ENCODE measurements at regions not wholly inside any gene's neighbourhood (a gene's known extent, or its start where the extent isn't known, plus 50 kb on each side); places are given as distances from the start of the nearest gene placed in this dataset.

DNA sequence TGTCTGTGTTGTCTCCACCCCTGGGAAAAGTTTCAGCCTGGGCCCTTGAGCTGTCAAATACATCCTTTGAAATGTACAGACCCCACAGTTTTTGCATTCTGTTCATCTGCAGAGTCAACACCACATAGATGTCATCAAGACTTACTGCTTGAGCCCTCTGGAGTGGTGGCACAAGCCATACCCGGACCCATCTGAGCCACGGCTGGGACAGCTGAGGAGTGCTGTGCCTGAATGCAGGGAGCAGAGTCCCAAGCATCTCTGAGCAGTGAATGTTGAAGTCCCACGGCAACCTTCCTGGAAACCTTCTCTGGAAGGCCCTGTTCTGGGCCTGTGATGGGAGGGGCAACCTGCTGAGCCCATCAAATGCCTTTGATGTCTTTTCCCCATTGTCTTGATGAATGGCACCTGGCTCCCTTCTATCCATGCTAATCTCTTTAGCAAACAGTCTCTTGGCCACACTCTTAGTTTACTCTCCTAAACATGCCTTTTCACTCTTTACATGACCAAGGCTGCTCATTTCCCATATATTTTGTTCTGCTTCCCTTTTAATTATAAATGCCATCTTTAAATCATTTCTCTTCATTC lies 92.5 kb downstream of the ATPSCKMT start:
- DNase-seq (ENCODE audit: low read depth, low spot score) (no peak), FAIRE-seq (no peak)
- H3K4me1 ChIP-seq (ENCODE audit: control insufficient read depth, extremely low read depth, insufficient read depth, low read length), result no peaks in the 10 kb centered on the region
- no peak overlapping the region for H2AFZ ChIP-seq (ENCODE audit: control insufficient read depth, low read length)
- H3K27ac ChIP-seq (ENCODE audit: control insufficient read depth, insufficient read depth, low read length), result no peak overlapping the region
- no peaks in the 10 kb centered on the region for H3K9me3 ChIP-seq (ENCODE audit: control insufficient read depth, low read depth, low read length)
- no peak overlapping the region for H3K4me2 ChIP-seq (ENCODE audit: control insufficient read depth, extremely low read depth, insufficient read depth, low read depth, low read length)
- no peaks in the 10 kb centered on the region for H3K36me3 ChIP-seq (ENCODE audit: control insufficient read depth in 2 of 2, extremely low read depth in 1 of 2, insufficient read depth in 2 of 2, low read length in 2 of 2)
- dilution Hi-C loops (cut with MboI; ENCODE audit: extremely low pct_ligation_motif_present, low sequenced_read_pairs), result no loop called here
- no peak overlapping the region for H3K4me3 ChIP-seq (ENCODE audit: control insufficient read depth in 2 of 3, extremely low read depth in 1 of 3, insufficient read depth in 2 of 3, low read depth in 1 of 3, low read length in 3 of 3)
- TF ChIP-seq, protein P1, sequence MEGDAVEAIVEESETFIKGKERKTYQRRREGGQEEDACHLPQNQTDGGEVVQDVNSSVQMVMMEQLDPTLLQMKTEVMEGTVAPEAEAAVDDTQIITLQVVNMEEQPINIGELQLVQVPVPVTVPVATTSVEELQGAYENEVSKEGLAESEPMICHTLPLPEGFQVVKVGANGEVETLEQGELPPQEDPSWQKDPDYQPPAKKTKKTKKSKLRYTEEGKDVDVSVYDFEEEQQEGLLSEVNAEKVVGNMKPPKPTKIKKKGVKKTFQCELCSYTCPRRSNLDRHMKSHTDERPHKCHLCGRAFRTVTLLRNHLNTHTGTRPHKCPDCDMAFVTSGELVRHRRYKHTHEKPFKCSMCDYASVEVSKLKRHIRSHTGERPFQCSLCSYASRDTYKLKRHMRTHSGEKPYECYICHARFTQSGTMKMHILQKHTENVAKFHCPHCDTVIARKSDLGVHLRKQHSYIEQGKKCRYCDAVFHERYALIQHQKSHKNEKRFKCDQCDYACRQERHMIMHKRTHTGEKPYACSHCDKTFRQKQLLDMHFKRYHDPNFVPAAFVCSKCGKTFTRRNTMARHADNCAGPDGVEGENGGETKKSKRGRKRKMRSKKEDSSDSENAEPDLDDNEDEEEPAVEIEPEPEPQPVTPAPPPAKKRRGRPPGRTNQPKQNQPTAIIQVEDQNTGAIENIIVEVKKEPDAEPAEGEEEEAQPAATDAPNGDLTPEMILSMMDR (optimal IDR thresholded peaks at IDR 0.05 in 1 of 3, IDR thresholded peaks at IDR 0.05 in 1 of 3, conservative IDR thresholded peaks at IDR 0.05 in 1 of 3; ENCODE audit: extremely low read depth in 1 of 3, insufficient read depth in 2 of 3, low read length in 3 of 3), result no peak
- TF ChIP-seq EZH2 (IDR thresholded peaks at IDR 0.05; ENCODE audit: low read length), result no peak
- no peaks in the 10 kb centered on the region for H3K27me3 ChIP-seq (ENCODE audit: control insufficient read depth, extremely low read depth, insufficient read depth, low read length)
- no peaks in the 10 kb centered on the region for H3K9me1 ChIP-seq (ENCODE audit: control insufficient read depth, extremely low read depth, insufficient read depth, low read length)
- H3K79me2 ChIP-seq (ENCODE audit: control insufficient read depth, insufficient read depth, low read length), result no peaks in the 10 kb centered on the region
- H4K20me1 ChIP-seq (ENCODE audit: control insufficient read depth, extremely low read depth, insufficient read depth, low read length), result no peaks in the 10 kb centered on the region
- H3K9ac ChIP-seq (ENCODE audit: control insufficient read depth, extremely low read depth, insufficient read depth, low read length), result no peak overlapping the region

DNA sequence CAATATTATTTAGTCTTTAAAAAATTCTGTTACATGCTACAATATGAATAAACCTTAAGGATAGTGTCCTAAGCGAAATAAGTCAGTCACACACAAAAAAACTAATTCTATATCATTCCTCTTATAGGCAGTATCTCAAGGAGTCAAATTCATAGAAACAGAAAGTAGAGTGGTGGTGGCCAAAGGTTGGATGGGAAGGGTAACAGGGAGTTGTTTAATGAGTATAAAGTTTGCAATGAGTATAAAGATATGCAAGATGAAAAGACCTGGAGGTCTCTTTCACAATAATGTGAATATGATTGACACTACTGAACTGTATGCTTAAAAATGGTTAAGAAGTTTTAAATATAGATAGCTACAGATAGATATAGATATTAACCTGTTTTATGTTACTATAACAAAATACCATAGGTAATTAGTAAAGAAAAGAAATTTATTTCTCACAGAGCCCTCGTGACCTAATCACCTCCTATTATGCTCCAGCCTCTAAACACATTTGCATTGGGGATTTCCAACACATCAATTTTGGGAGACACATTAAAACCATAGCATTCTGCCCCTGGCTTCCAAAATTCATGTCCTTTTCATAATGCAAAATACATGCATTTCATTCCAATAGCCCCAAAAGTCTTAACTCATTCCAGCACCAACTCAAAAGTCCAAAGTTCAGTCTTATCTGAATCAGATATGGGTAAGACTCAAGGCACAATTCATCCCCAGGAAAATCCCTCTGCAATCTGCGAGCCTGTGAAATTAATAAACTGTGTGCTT lies 93.6 kb downstream of the ATPSCKMT start:
- no peak overlapping the region for H3K9ac ChIP-seq (ENCODE audit: control insufficient read depth, extremely low read depth, insufficient read depth, low read length)
- no peaks in the 10 kb centered on the region for H3K9me3 ChIP-seq (ENCODE audit: control insufficient read depth, low read depth, low read length)
- no peak for DNase-seq (ENCODE audit: low read depth, low spot score)
- no peak overlapping the region for H3K27ac ChIP-seq (ENCODE audit: control insufficient read depth, insufficient read depth, low read length)
- H3K9me1 ChIP-seq (ENCODE audit: control insufficient read depth, extremely low read depth, insufficient read depth, low read length), result no peaks in the 10 kb centered on the region
- no peak overlapping the region for H2AFZ ChIP-seq (ENCODE audit: control insufficient read depth, low read length)
- H4K20me1 ChIP-seq (ENCODE audit: control insufficient read depth, extremely low read depth, insufficient read depth, low read length), result no peaks in the 10 kb centered on the region
- FAIRE-seq, result no peak
- H3K4me1 ChIP-seq (ENCODE audit: control insufficient read depth, extremely low read depth, insufficient read depth, low read length), result no peaks in the 10 kb centered on the region
- H3K4me3 ChIP-seq (ENCODE audit: control insufficient read depth in 2 of 3, extremely low read depth in 1 of 3, insufficient read depth in 2 of 3, low read depth in 1 of 3, low read length in 3 of 3), result no peak overlapping the region
- TF ChIP-seq, protein P1 (optimal IDR thresholded peaks at IDR 0.05 in 1 of 3, IDR thresholded peaks at IDR 0.05 in 1 of 3, conservative IDR thresholded peaks at IDR 0.05 in 1 of 3; ENCODE audit: extremely low read depth in 1 of 3, insufficient read depth in 2 of 3, low read length in 3 of 3), result no peak
- no peak for TF ChIP-seq EZH2 (IDR thresholded peaks at IDR 0.05; ENCODE audit: low read length)
- no peak overlapping the region for H3K4me2 ChIP-seq (ENCODE audit: control insufficient read depth, extremely low read depth, insufficient read depth, low read depth, low read length)
- H3K36me3 ChIP-seq (ENCODE audit: control insufficient read depth in 2 of 2, extremely low read depth in 1 of 2, insufficient read depth in 2 of 2, low read length in 2 of 2), result no peaks in the 10 kb centered on the region
- no peaks in the 10 kb centered on the region for H3K79me2 ChIP-seq (ENCODE audit: control insufficient read depth, insufficient read depth, low read length)
- dilution Hi-C loops (cut with MboI; ENCODE audit: extremely low pct_ligation_motif_present, low sequenced_read_pairs), result no loop called here
- H3K27me3 ChIP-seq (ENCODE audit: control insufficient read depth, extremely low read depth, insufficient read depth, low read length), result no peaks in the 10 kb centered on the region
